ENCODE measurements at regions not wholly inside any gene's neighbourhood (a gene's known extent, or its start where the extent isn't known, plus 50 kb on each side); places are given as distances from the start of the nearest gene placed in this dataset. TPM values are rescaled to one million over a fixed set of nuclear protein-coding genes. Genes with fewer than 3 reads are reported as not detected.

GRCh38 chr13:80400164-80400864 is 59.4 kb upstream of the SPRY2 start:
- FAIRE-seq (no peak), DNase-seq (ENCODE audit: low spot score in 2 of 2) (no peak)

- no peak for DNase-seq (ENCODE audit: low spot score in 2 of 2)
- FAIRE-seq, result no peak
Measured at GRCh38 chr13:80399340-80400163, 58.6 kb upstream of the SPRY2 start.

Small RNA genes lying in the stretch of these regions (small RNA-seq; reads per million reads assigned to genes)
- gene HIGD1AP2, result not detected
- gene RNU6-67P, result not detected
- gene RNU6-77P, result not detected

All from frontal cortex (tissue), 4 donors.